ENCODE measurements at regions not wholly inside any gene's neighbourhood (a gene's known extent, or its start where the extent isn't known, plus 50 kb on each side); places are given as distances from the start of the nearest gene placed in this dataset.

GRCh38 chr2:129892773-129893172 is 86.7 kb upstream of the RAB6C start:
- DNase-seq = peak in 1 of 10 donors; percentile 62
- intact Hi-C loops (cut with DNase I) = no loop called here

GRCh38 chr2:129893244-129893643 is 86.2 kb upstream of the RAB6C start:
- intact Hi-C loops (cut with DNase I) = no loop called here
- DNase-seq = peak in 1 of 10 donors; percentile 55

- DNase-seq = peak in 1 of 10 donors; percentile 66
- intact Hi-C loops (cut with DNase I) = no loop called here
Observed at GRCh38 chr2:129894616-129895015, 84.8 kb upstream of the RAB6C start.

GRCh38 chr2:129895061-129895460 is 84.4 kb upstream of the RAB6C start:
- intact Hi-C loops (cut with DNase I) = no loop called here
- peak in 2 of 10 donors; percentile 47 to 62 for DNase-seq

- DNase-seq = peak in 1 of 10 donors; percentile 37
- intact Hi-C loops (cut with DNase I) = no loop called here
Observed at GRCh38 chr2:129895526-129896082, 83.9 kb upstream of the RAB6C start.

GRCh38 chr2:129896226-129897100 is 83.0 kb upstream of the RAB6C start:
- intact Hi-C loops (cut with DNase I) = no loop called here
- peak in 2 of 10 donors; percentile 44 to 46 for DNase-seq

- DNase-seq = peak in 3 of 10 donors; percentile 8 to 47 (median 45)
- intact Hi-C loops (cut with DNase I) = no loop called here
Observed at GRCh38 chr2:129901754-129902415, 77.6 kb upstream of the RAB6C start.

- DNase-seq = peak in 2 of 10 donors; percentile 4 to 73
- intact Hi-C loops (cut with DNase I) = no loop called here
Observed at GRCh38 chr2:129902731-129903585, 76.5 kb upstream of the RAB6C start.

- DNase-seq = peak in 5 of 10 donors; percentile 22 to 77 (median 65)
- intact Hi-C loops (cut with DNase I) = no loop called here
Observed at GRCh38 chr2:129903586-129904425, 75.7 kb upstream of the RAB6C start.

GRCh38 chr2:129904532-129905446 is 74.7 kb upstream of the RAB6C start:
- DNase-seq = peak in 1 of 10 donors; percentile 43
- intact Hi-C loops (cut with DNase I) = no loop called here

- intact Hi-C loops (cut with DNase I) = no loop called here
- peak in 1 of 10 donors; percentile 35 for DNase-seq
Observed at GRCh38 chr2:129905664-129906081, 73.8 kb upstream of the RAB6C start.

- intact Hi-C loops (cut with DNase I) = no loop called here
- peak in 3 of 10 donors; percentile 8 to 84 (median 69) for DNase-seq
Observed at GRCh38 chr2:129906139-129906860, 73.2 kb upstream of the RAB6C start.

GRCh38 chr2:129906861-129907235 is 72.6 kb upstream of the RAB6C start:
- DNase-seq = peak in 2 of 10 donors; percentile 68 to 70
- intact Hi-C loops (cut with DNase I) = no loop called here

GRCh38 chr2:129907256-129907998 is 72.0 kb upstream of the RAB6C start:
- intact Hi-C loops (cut with DNase I) = no loop called here

GRCh38 chr2:129908721-129909373 is 70.6 kb upstream of the RAB6C start:
- intact Hi-C loops (cut with DNase I) = no loop called here
- DNase-seq = peak in 2 of 10 donors; percentile 7 to 21

More at GRCh38 chr2:129907256-129907998, 72.0 kb upstream of the RAB6C start:
- no peak for DNase-seq

- peak in 1 of 10 donors; percentile 66 for DNase-seq
- intact Hi-C loops (cut with DNase I) = no loop called here
Observed at GRCh38 chr2:129909651-129910418, 69.6 kb upstream of the RAB6C start.

All from posterior cingulate gyrus (tissue), 11 donors.